ENCODE measurements at regions not wholly inside any gene's neighbourhood (a gene's known extent, or its start where the extent isn't known, plus 50 kb on each side); places are given as distances from the start of the nearest gene placed in this dataset.

DNA sequence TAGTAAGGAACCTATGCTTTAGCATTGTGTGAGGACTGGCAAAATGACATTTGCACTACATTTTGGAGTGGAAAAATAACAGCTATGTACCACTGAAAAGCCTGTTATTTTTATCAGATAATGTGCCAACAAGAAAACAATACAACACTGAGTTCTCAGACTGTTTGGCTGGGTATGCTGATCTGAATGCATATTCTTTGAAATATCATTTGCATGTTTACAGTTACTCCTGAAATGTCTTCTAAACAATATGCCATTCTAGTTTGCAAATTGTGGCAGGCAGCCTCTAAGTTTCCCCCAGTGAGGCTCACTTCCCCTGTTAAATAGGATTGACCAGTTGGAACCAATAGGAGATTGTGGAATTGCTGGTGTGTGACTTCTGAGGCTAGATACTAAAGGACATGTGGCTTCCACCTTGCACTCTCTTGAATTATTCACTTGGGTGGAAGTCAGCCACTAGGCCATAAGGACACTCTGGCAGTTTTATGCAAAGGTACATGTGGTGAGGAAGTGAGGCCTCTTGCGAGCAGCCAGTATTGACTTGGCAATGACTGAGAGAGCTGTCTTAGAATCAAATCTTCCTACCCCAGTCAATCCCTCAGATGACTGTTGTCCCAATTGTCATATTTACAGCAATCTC lies 250.4 kb upstream of the PCSK5 start:
- no peak overlapping the region for H3K4me3 ChIP-seq (ENCODE audit: low read length)
- no peaks in the 10 kb centered on the region for H3K9me3 ChIP-seq (ENCODE audit: insufficient read depth, low read length)
- no peaks in the 10 kb centered on the region for H4K20me1 ChIP-seq (ENCODE audit: insufficient read depth, low read length)
- no peaks in the 10 kb centered on the region for H3K79me2 ChIP-seq (ENCODE audit: low read length)
- H2AFZ ChIP-seq (ENCODE audit: low read depth, low read length), result no peak overlapping the region
- no peak overlapping the region for H3K9ac ChIP-seq (ENCODE audit: low read length)
- no peaks in the 10 kb centered on the region for H3K4me1 ChIP-seq (ENCODE audit: low read length)
- no peaks in the 10 kb centered on the region for H3K36me3 ChIP-seq (replicated peaks; ENCODE audit: low read depth, low read length)
- no peak overlapping the region for H3K27ac ChIP-seq (ENCODE audit: low read length)
- TF ChIP-seq, protein P1, sequence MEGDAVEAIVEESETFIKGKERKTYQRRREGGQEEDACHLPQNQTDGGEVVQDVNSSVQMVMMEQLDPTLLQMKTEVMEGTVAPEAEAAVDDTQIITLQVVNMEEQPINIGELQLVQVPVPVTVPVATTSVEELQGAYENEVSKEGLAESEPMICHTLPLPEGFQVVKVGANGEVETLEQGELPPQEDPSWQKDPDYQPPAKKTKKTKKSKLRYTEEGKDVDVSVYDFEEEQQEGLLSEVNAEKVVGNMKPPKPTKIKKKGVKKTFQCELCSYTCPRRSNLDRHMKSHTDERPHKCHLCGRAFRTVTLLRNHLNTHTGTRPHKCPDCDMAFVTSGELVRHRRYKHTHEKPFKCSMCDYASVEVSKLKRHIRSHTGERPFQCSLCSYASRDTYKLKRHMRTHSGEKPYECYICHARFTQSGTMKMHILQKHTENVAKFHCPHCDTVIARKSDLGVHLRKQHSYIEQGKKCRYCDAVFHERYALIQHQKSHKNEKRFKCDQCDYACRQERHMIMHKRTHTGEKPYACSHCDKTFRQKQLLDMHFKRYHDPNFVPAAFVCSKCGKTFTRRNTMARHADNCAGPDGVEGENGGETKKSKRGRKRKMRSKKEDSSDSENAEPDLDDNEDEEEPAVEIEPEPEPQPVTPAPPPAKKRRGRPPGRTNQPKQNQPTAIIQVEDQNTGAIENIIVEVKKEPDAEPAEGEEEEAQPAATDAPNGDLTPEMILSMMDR (IDR thresholded peaks at IDR 0.05; ENCODE audit: low read depth, low read length), result no peak
- no peak for TF ChIP-seq EZH2phosphoT487 (IDR thresholded peaks at IDR 0.05; ENCODE audit: low read depth)
- no peaks in the 10 kb centered on the region for H3K27me3 ChIP-seq (ENCODE audit: low read depth, low read length)
- no peak overlapping the region for H3K4me2 ChIP-seq (ENCODE audit: low read length)

DNA sequence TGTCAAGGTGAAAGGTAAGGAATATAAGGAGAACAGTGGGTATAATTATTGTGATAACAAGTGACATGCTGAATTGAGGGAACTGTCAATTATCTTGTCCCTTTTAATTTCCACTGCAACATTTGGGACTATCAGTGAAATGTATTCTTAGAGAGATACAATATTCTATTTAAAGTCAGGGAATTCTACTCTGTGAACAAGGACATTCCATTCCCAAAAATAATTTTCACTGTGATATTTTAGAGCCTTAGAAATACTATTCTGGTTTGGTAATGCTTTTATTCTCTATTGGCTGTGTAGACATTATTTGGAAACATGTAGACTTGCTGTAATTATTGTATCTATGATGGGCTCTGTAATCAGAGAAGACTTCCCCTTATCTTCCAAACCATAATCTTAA lies 248.0 kb upstream of the PCSK5 start:
- no peaks in the 10 kb centered on the region for H3K4me1 ChIP-seq (ENCODE audit: low read length)
- no peaks in the 10 kb centered on the region for H3K9me3 ChIP-seq (ENCODE audit: insufficient read depth, low read length)
- H2AFZ ChIP-seq (ENCODE audit: low read depth, low read length), result no peak overlapping the region
- H3K4me3 ChIP-seq (ENCODE audit: low read length), result no peak overlapping the region
- H3K27me3 ChIP-seq (ENCODE audit: low read depth, low read length), result no peaks in the 10 kb centered on the region
- TF ChIP-seq, protein P1 (IDR thresholded peaks at IDR 0.05; ENCODE audit: low read depth, low read length), result no peak
- TF ChIP-seq EZH2phosphoT487 (IDR thresholded peaks at IDR 0.05; ENCODE audit: low read depth), result no peak
- no peak overlapping the region for H3K4me2 ChIP-seq (ENCODE audit: low read length)
- no peaks in the 10 kb centered on the region for H4K20me1 ChIP-seq (ENCODE audit: insufficient read depth, low read length)
- H3K36me3 ChIP-seq (replicated peaks; ENCODE audit: low read depth, low read length), result no peaks in the 10 kb centered on the region
- H3K27ac ChIP-seq (ENCODE audit: low read length), result no peak overlapping the region
- no peaks in the 10 kb centered on the region for H3K79me2 ChIP-seq (ENCODE audit: low read length)
- no peak overlapping the region for H3K9ac ChIP-seq (ENCODE audit: low read length)

DNA sequence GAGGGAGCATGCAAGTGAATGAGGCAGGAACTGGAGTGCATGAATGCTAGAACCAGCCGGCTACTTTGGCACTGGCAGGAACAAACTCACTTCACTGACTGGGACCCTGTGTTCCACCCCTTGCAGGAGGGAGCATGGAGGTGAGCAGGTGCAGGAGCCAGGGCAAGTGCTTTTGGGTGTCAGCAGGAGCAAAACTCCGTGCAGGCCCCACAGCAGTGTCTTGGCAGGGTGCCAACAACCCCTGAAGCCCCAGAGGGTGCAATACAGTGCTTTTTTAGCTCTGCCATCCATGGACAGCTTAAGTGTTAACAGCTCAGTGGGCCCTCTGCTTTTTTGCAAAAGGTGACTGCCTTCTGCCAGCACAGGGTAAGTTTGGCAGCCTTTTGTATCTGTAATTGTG lies 245.8 kb upstream of the PCSK5 start:
- H2AFZ ChIP-seq (ENCODE audit: low read depth, low read length), result no peak overlapping the region
- H3K9me3 ChIP-seq (ENCODE audit: insufficient read depth, low read length), result no peaks in the 10 kb centered on the region
- H4K20me1 ChIP-seq (ENCODE audit: insufficient read depth, low read length), result no peaks in the 10 kb centered on the region
- no peak overlapping the region for H3K4me2 ChIP-seq (ENCODE audit: low read length)
- TF ChIP-seq, protein P1 (IDR thresholded peaks at IDR 0.05; ENCODE audit: low read depth, low read length), result no peak
- no peak for TF ChIP-seq EZH2phosphoT487 (IDR thresholded peaks at IDR 0.05; ENCODE audit: low read depth)
- H3K27me3 ChIP-seq (ENCODE audit: low read depth, low read length), result no peaks in the 10 kb centered on the region
- no peaks in the 10 kb centered on the region for H3K79me2 ChIP-seq (ENCODE audit: low read length)
- no peak overlapping the region for H3K27ac ChIP-seq (ENCODE audit: low read length)
- H3K36me3 ChIP-seq (replicated peaks; ENCODE audit: low read depth, low read length), result no peaks in the 10 kb centered on the region
- no peak overlapping the region for H3K9ac ChIP-seq (ENCODE audit: low read length)
- no peak overlapping the region for H3K4me3 ChIP-seq (ENCODE audit: low read length)
- no peaks in the 10 kb centered on the region for H3K4me1 ChIP-seq (ENCODE audit: low read length)

DNA sequence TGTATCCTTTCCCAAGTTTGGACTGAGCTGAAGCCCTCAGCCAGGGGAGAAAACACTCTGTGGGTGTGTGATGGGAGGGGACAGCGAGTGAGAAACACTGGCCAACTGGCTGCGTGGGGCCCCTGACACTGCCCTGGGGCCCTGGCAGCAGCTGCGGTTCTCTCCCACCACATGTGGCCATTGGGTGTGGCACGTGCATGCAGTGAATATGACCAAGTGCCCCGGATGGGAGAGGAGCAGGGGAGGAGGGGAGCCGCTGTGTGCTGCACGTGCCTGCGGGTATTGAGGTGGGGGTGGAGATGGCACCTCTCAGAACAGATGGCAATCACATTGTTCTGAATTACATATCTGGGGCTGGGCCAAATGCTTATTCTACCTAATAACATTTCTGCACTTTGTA lies 242.4 kb upstream of the PCSK5 start:
- H3K4me1 ChIP-seq (ENCODE audit: low read length), result no peaks in the 10 kb centered on the region
- no peak overlapping the region for H3K4me3 ChIP-seq (ENCODE audit: low read length)
- no peaks in the 10 kb centered on the region for H4K20me1 ChIP-seq (ENCODE audit: insufficient read depth, low read length)
- H3K4me2 ChIP-seq (ENCODE audit: low read length), result no peak overlapping the region
- H3K27ac ChIP-seq (ENCODE audit: low read length), result no peak overlapping the region
- TF ChIP-seq, protein P1 (IDR thresholded peaks at IDR 0.05; ENCODE audit: low read depth, low read length), result no peak
- TF ChIP-seq EZH2phosphoT487 (IDR thresholded peaks at IDR 0.05; ENCODE audit: low read depth), result no peak
- no peaks in the 10 kb centered on the region for H3K79me2 ChIP-seq (ENCODE audit: low read length)
- no peaks in the 10 kb centered on the region for H3K27me3 ChIP-seq (ENCODE audit: low read depth, low read length)
- no peak overlapping the region for H3K9ac ChIP-seq (ENCODE audit: low read length)
- H2AFZ ChIP-seq (ENCODE audit: low read depth, low read length), result no peak overlapping the region
- H3K36me3 ChIP-seq (replicated peaks; ENCODE audit: low read depth, low read length), result no peaks in the 10 kb centered on the region
- H3K9me3 ChIP-seq (ENCODE audit: insufficient read depth, low read length), result no peaks in the 10 kb centered on the region

All from OCI-LY3 (cell line).